Mammary epithelial cell (primary cell): ENCODE measurements at regions not wholly inside any gene's neighbourhood (a gene's known extent, or its start where the extent isn't known, plus 50 kb on each side); places are given as distances from the start of the nearest gene placed in this dataset.

ENCODE experiments used
- CTCF ChIP-seq, 2 donors: IDR thresholded peaks in 1 of 2; conservative IDR thresholded peaks in 1 of 2; 2 replicates each; pipeline ENCODE4 v1.5.1; 2011 to 2012; ENCODE audit warnings: inconsistent platforms in 2 of 2, low read length in 2 of 2, mild to moderate bottlenecking in 2 of 2, control low read depth in 1 of 2, low read depth in 1 of 2; ENCODE audit not compliant: insufficient read depth in 1 of 2; ENCODE audit errors: extremely low read depth in 1 of 2
- EZH2 ChIP-seq: IDR thresholded peaks from 2 replicates; pipeline ENCODE4 v1.6.1; 2012; ENCODE audit warnings: low read length, inconsistent platforms, borderline replicate concordance

GRCh38 chr13:63025741-63026140, 1610.1 kb upstream of the PCDH20 start:
- no peak for TF ChIP-seq CTCF (conservative IDR thresholded peaks at IDR 0.05 in 1 of 2, IDR thresholded peaks at IDR 0.05 in 1 of 2; ENCODE audit: extremely low read depth in 1 of 2, insufficient read depth in 1 of 2, low read depth in 1 of 2, low read length in 2 of 2)
- TF ChIP-seq EZH2, result no peak
